PC-9 (cell line): ENCODE measurements at regions not wholly inside any gene's neighbourhood (a gene's known extent, or its start where the extent isn't known, plus 50 kb on each side); places are given as distances from the start of the nearest gene placed in this dataset.

Experiments used
- BruUV-seq: library from RNA; stranded (reverse); fragments of 400-500 nt; replicated peaks from 2 replicates; lab custom pipeline; 2021; lab: Mats Ljungman, UMichigan
- CTCF ChIA-PET: fragments of 300-600 bp; sonication (Branson Sonifier 250); formaldehyde crosslinking; loops from one replicate; lab custom pipeline; 2022; ENCODE audit warnings: antibody characterized with exemption; lab: Charles Lee
- POLR2A ChIA-PET: fragments of 300-600 bp; sonication (Branson Sonifier 250); formaldehyde crosslinking; loops from one replicate; lab custom pipeline; 2022; ENCODE audit warnings: antibody characterized with exemption; ENCODE audit not compliant: unreplicated experiment; lab: Charles Lee
- DNase-seq, 2 experiments: peaks; one replicate each; pipeline versions ENCODE4 v3.0.0 to v3.0.0-alpha.2; 2015 to 2022; ENCODE audit warnings: mixed read lengths in 1 of 2
- H2AFZ ChIP-seq: fragments of 200-600 bp; sonication (generic); 2 replicates; pipeline ENCODE4 v1.8.1; 2017; ENCODE audit warnings: antibody characterized with exemption
- H3F3A ChIP-seq: fragments of 200-600 bp; sonication (generic); 2 replicates; pipeline ENCODE4 v1.8.1; 2017; ENCODE audit warnings: antibody characterized with exemption, mild to moderate bottlenecking, low read depth; ENCODE audit not compliant: insufficient read depth
- H3K27ac ChIP-seq: fragments of 200-600 bp; sonication (generic); 2 replicates; pipeline ENCODE4 v1.6.1; 2016; ENCODE audit warnings: mixed run types
- H3K27me3 ChIP-seq: fragments of 200-600 bp; sonication (generic); 2 replicates; pipeline ENCODE4 v1.6.1; 2016; ENCODE audit warnings: low read depth, mixed run types; ENCODE audit not compliant: insufficient read depth
- H3K36me3 ChIP-seq: fragments of 200-600 bp; sonication (generic); 2 replicates; pipeline ENCODE4 v1.6.1; 2016; ENCODE audit warnings: low read depth, mixed run types
- H3K4me1 ChIP-seq: fragments of 200-600 bp; sonication (generic); replicated peaks from 2 replicates; pipeline ENCODE4 v1.6.1; 2016; ENCODE audit warnings: mixed run types; ENCODE audit not compliant: insufficient read depth
- H3K4me2 ChIP-seq: fragments of 200-600 bp; sonication (generic); 2 replicates; pipeline ENCODE4 v1.6.1; 2017; ENCODE audit warnings: mixed run types
- H3K4me3 ChIP-seq: fragments of 200-600 bp; sonication (generic); 2 replicates; pipeline ENCODE4 v1.6.1; 2016; ENCODE audit warnings: mixed run types
- H3K79me2 ChIP-seq: fragments of 200-600 bp; sonication (generic); 2 replicates; pipeline ENCODE4 v1.6.1; 2017; ENCODE audit warnings: low read depth, mixed run types
- H3K9me2 ChIP-seq: fragments of 200-600 bp; sonication (generic); 2 replicates; pipeline ENCODE4 v1.8.1; 2017; ENCODE audit warnings: mild to moderate bottlenecking; ENCODE audit not compliant: insufficient read depth
- H3K9me3 ChIP-seq: fragments of 200-600 bp; sonication (generic); 2 replicates; pipeline ENCODE4 v1.8.1; 2016; ENCODE audit warnings: low read depth; ENCODE audit not compliant: insufficient read depth
- H4K20me1 ChIP-seq: fragments of 200-600 bp; sonication (generic); 2 replicates; pipeline ENCODE4 v1.8.1; 2017; ENCODE audit not compliant: insufficient read depth
- CTCF ChIP-seq: fragments of 200-600 bp; sonication (generic); conservative IDR thresholded peaks from 2 replicates; pipeline ENCODE4 v1.6.1; 2017; ENCODE audit warnings: mixed run types, antibody characterized with exemption, mild to moderate bottlenecking, moderate library complexity
- EZH2 ChIP-seq: fragments of 200-600 bp; sonication (generic); IDR thresholded peaks from 2 replicates; pipeline ENCODE4 v1.8.0; 2017; ENCODE audit warnings: antibody characterized with exemption, low read depth
- intact Hi-C: fragments of 100-400 bp; cut with micrococcal nuclease; formaldehyde crosslinking; loops from one replicate; pipeline ENCODE4 v1.10.0; 2022; ENCODE audit not compliant: unreplicated experiment

GRCh38 chrX:110412971-110413726 lies 54.5 kb downstream of the RTL9 start:
- intact Hi-C loops = loop anchor here (1.0 to 5.0 kb wide), 4 partner anchors 253 to 926 kb away; partner anchors contain the start of gene ACSL4
- H3K4me1 ChIP-seq = peaks cover 20% of the 10 kb centered on the region

GRCh38 chrX:110413727-110414124 lies 55.1 kb downstream of the RTL9 start:
- POLR2A ChIA-PET = no interaction called here
- no TSS peak for BruUV-seq
- CTCF ChIA-PET = interaction anchor here (1.2 to 3.1 kb wide), 2 partner anchors 253 to 255 kb away, joined by 6 to 12 read pairs; no protein-coding TSS in a partner anchor
- no peaks in the 10 kb centered on the region for H3K79me2 ChIP-seq
- no peaks in the 10 kb centered on the region for H3K9me2 ChIP-seq
- no peaks in the 10 kb centered on the region for H3K27me3 ChIP-seq
- no peaks in the 10 kb centered on the region for H4K20me1 ChIP-seq
- H3K4me2 ChIP-seq = no peak overlapping the region
- no peak overlapping the region for H3K27ac ChIP-seq
- no peak overlapping the region for H3K4me3 ChIP-seq
- peaks cover 9% of the 10 kb centered on the region for H3F3A ChIP-seq
- TF ChIP-seq CTCF (no peak), EZH2 (no peak)
- no peak overlapping the region for H2AFZ ChIP-seq
- no peak for DNase-seq
- no peaks in the 10 kb centered on the region for H3K9me3 ChIP-seq
- peaks cover 20% of the 10 kb centered on the region for H3K4me1 ChIP-seq
- H3K36me3 ChIP-seq = no peaks in the 10 kb centered on the region
- intact Hi-C loops = loop anchor here (1.0 to 5.0 kb wide), 4 partner anchors 253 to 926 kb away; partner anchors contain the start of gene ACSL4

More at GRCh38 chrX:110412971-110413726, 54.5 kb downstream of the RTL9 start:
- peak; percentile 58 to 71 for DNase-seq
- POLR2A ChIA-PET = no interaction called here
- H3K9me2 ChIP-seq = no peaks in the 10 kb centered on the region
- H3K36me3 ChIP-seq = no peaks in the 10 kb centered on the region
- TF ChIP-seq EZH2 = no peak
- TF ChIP-seq CTCF = peak; percentile 94
- peaks cover 9% of the 10 kb centered on the region for H3F3A ChIP-seq
- H4K20me1 ChIP-seq = no peaks in the 10 kb centered on the region
- H2AFZ ChIP-seq = no peak overlapping the region
- no peaks in the 10 kb centered on the region for H3K9me3 ChIP-seq
- no peak overlapping the region for H3K4me3 ChIP-seq
- no TSS peak for BruUV-seq
- no peaks in the 10 kb centered on the region for H3K27me3 ChIP-seq
- H3K4me2 ChIP-seq = 0 out of 2 replicates have a peak overlapping the region, but pooled peaks have one; percentile 29
- no peaks in the 10 kb centered on the region for H3K79me2 ChIP-seq
- no peak overlapping the region for H3K27ac ChIP-seq
- CTCF ChIA-PET = interaction anchor here (0.6 to 3.1 kb wide), 8 partner anchors 252 to 679 kb away, joined by 3 to 12 read pairs (median 4); no protein-coding TSS in a partner anchor

GRCh38 chrX:110414273-110414672 lies 55.6 kb downstream of the RTL9 start:
- H3K27me3 ChIP-seq = no peaks in the 10 kb centered on the region
- no peaks in the 10 kb centered on the region for H3K9me3 ChIP-seq
- H2AFZ ChIP-seq = no peak overlapping the region
- BruUV-seq = no TSS peak
- no peaks in the 10 kb centered on the region for H3K9me2 ChIP-seq
- no peaks in the 10 kb centered on the region for H3K79me2 ChIP-seq
- H3K4me1 ChIP-seq = peaks cover 20% of the 10 kb centered on the region
- peaks cover 9% of the 10 kb centered on the region for H3F3A ChIP-seq
- H3K27ac ChIP-seq = no peak overlapping the region
- no peak overlapping the region for H3K4me3 ChIP-seq
- POLR2A ChIA-PET = no interaction called here
- H4K20me1 ChIP-seq = no peaks in the 10 kb centered on the region
- CTCF ChIA-PET = interaction anchor here (0.8 to 1.6 kb wide), 2 partner anchors 258 to 268 kb away, joined by 3 to 5 read pairs; no protein-coding TSS in a partner anchor
- intact Hi-C loops = loop anchor here (5.0 kb wide), 3 partner anchors 507 to 927 kb away; partner anchors contain the start of gene ACSL4
- no peaks in the 10 kb centered on the region for H3K36me3 ChIP-seq
- H3K4me2 ChIP-seq = no peak overlapping the region
- DNase-seq = no peak
- no peak for TF ChIP-seq EZH2
- TF ChIP-seq CTCF = no peak
